Colonic mucosa (tissue), 4 donors: ENCODE measurements at regions not wholly inside any gene's neighbourhood (a gene's known extent, or its start where the extent isn't known, plus 50 kb on each side); places are given as distances from the start of the nearest gene placed in this dataset.
"Not testable (repeated sequence)": the region's sequence is repeated elsewhere in the genome, so short reads cannot be mapped to it uniquely, and the experiment has no call there.

Source experiments
- DNase-seq: peaks from one replicate; pipeline ENCODE4 v3.0.0-alpha.2; 2020
- H3K27ac ChIP-seq: fragments of 200-600 bp; one replicate; pipeline ENCODE4 v1.8.0; 2021
- H3K27me3 ChIP-seq: fragments of 200-600 bp; one replicate; pipeline ENCODE4 v1.8.0; 2021
- H3K36me3 ChIP-seq: fragments of 200-600 bp; one replicate; pipeline ENCODE4 v1.8.0; 2021
- H3K4me1 ChIP-seq: fragments of 200-600 bp; one replicate; pipeline ENCODE4 v1.8.0; 2021; ENCODE audit warnings: mild to moderate bottlenecking
- H3K4me3 ChIP-seq: fragments of 200-600 bp; one replicate; pipeline ENCODE4 v1.8.0; 2021
- H3K9ac ChIP-seq, 2 donors: one replicate each; pipeline ENCODE4 v1.7.0; 2013; ENCODE audit warnings: control low read depth in 2 of 2, low read depth in 2 of 2, low read length in 2 of 2
- H3K9me3 ChIP-seq: fragments of 200-600 bp; one replicate; pipeline ENCODE4 v1.8.0; 2021
- CTCF ChIP-seq: fragments of 200-600 bp; IDR thresholded peaks from one replicate; pipeline ENCODE4 v1.8.0; 2022; ENCODE audit warnings: antibody characterized with exemption, mild to moderate bottlenecking
- intact Hi-C: fragments of 100-400 bp; cut with DNase I; formaldehyde crosslinking; loops from one replicate; pipeline ENCODE4 v1.14.1; 2022
- donor health status: healthy.
- donor health status: DM: no; HTN: no; CAD: no.
- donor health status: DM: no; HTN: no; CAD: no.

- Histone ChIP-seq H3K4me3 (no peak overlapping the region), H3K27me3 (no peaks in the 10 kb centered on the region), H3K9ac (no peak overlapping the region), H3K4me1 (no peaks in the 10 kb centered on the region), H3K9me3 (no peaks in the 10 kb centered on the region), H3K36me3 (no peaks in the 10 kb centered on the region), H3K27ac (no peak overlapping the region)
- DNase-seq, result no peak
- intact Hi-C loops, result no loop called here
- TF ChIP-seq CTCF, result no peak
These were observed 911.9 kb downstream of the DTWD2 start for GRCh38 chr5:118076490-118076889.

DNA sequence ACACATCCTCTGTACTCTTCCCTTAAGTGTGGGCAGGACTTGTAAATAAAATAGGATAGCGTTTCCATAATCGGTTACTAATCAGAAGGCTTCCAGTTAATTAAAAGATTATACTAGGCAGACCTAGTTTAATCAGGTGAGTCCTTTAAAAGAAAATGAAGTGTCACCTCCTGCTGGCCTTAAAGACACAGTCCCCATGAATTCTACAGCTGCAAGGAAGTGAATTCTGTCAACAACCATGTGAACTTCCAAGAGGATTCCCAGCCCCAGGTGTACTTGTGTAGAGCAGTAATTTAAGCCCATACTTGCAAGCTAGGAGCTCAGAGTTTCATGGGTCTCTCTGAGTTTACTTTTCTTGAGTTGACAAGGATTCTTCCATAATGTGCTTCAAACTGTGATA, 918.3 kb downstream of the DTWD2 start:
- no peaks in the 10 kb centered on the region for H3K27me3 ChIP-seq
- TF ChIP-seq CTCF, result no peak
- H3K9me3 ChIP-seq, result no peaks in the 10 kb centered on the region
- H3K27ac ChIP-seq, result no peak overlapping the region
- H3K36me3 ChIP-seq, result no peaks in the 10 kb centered on the region
- H3K9ac ChIP-seq, result no peak overlapping the region
- no peak overlapping the region for H3K4me3 ChIP-seq
- no peaks in the 10 kb centered on the region for H3K4me1 ChIP-seq
- DNase-seq, result no peak
- intact Hi-C loops, result no loop called here

DNA sequence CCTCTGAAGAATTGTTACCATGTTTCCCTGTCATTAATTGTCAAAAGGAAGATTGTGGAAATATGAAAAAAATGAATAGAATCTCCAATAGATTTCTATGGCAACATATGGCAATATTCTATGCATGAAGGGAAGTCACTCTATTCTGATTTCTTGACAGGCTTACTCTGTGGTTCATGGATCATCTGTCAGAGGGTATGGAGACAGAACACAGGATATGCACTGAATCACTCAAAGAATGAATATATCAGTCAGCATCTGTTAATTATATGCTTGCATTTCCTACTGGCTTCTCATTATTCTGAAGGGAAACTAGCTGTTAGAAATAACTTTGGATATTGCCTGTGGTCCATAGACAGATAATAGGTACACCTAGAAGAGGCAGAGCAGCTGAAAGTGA, 918.9 kb downstream of the DTWD2 start:
- Histone ChIP-seq H3K9ac (no peak overlapping the region), H3K27ac (no peak overlapping the region), H3K4me1 (no peaks in the 10 kb centered on the region), H3K9me3 (no peaks in the 10 kb centered on the region), H3K27me3 (no peaks in the 10 kb centered on the region), H3K36me3 (no peaks in the 10 kb centered on the region), H3K4me3 (no peak overlapping the region)
- intact Hi-C loops, result no loop called here
- DNase-seq, result no peak
- no peak for TF ChIP-seq CTCF

- Histone ChIP-seq H3K9ac (no peak overlapping the region), H3K4me3 (no peak overlapping the region), H3K27ac (no peak overlapping the region), H3K4me1 (no peaks in the 10 kb centered on the region), H3K9me3 (no peaks in the 10 kb centered on the region), H3K36me3 (no peaks in the 10 kb centered on the region), H3K27me3 (no peaks in the 10 kb centered on the region)
- intact Hi-C loops, result no loop called here
- DNase-seq, result no peak
- TF ChIP-seq CTCF, result no peak
These were observed 919.5 kb downstream of the DTWD2 start for GRCh38 chr5:118068886-118069285.

DNA sequence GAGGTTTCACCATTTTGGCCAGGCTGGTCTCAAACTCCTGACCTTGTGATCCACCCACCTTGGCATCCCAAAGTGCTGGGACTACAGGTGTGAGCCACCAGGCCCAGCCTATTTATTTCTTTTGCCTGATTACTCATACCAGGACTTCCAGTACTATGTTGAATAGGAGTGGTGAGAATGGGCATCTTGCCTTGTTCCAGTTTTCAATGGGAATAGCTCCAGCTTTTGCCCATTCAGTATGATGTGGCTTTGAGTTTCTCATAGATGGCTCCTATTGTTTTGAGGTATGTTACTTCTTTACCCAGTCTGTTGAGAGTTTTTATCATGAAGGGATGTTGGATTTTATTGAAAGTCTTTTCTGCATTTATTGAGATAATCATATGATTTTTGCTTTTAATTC, 924.5 kb downstream of the DTWD2 start:
- intact Hi-C loops, H3K9me3 ChIP-seq, DNase-seq, H3K36me3 ChIP-seq, H3K27ac ChIP-seq, H3K4me1 ChIP-seq, H3K4me3 ChIP-seq, H3K27me3 ChIP-seq, H3K9ac ChIP-seq: not testable (repeated sequence)

- no peak for TF ChIP-seq CTCF
- DNase-seq, result no peak
- H3K36me3 ChIP-seq, result no peaks in the 10 kb centered on the region
- no peaks in the 10 kb centered on the region for H3K27me3 ChIP-seq
- H3K4me3 ChIP-seq, result no peak overlapping the region
- H3K9me3 ChIP-seq, result no peaks in the 10 kb centered on the region
- intact Hi-C loops, result no loop called here
- H3K4me1 ChIP-seq, result no peaks in the 10 kb centered on the region
- H3K27ac ChIP-seq, result no peak overlapping the region
- no peak overlapping the region for H3K9ac ChIP-seq
These were observed 927.5 kb downstream of the DTWD2 start for GRCh38 chr5:118060833-118061232.
